B cell (primary cell): ENCODE measurements at regions not wholly inside any gene's neighbourhood (a gene's known extent, or its start where the extent isn't known, plus 50 kb on each side); places are given as distances from the start of the nearest gene placed in this dataset.

Experiments
- ATAC-seq: fragments of 200-7000 bp; cut with Tn5 transposase; one replicate; pipeline ENCODE4 v1.10.0; 2021; ENCODE audit warnings: low read depth, mild to moderate bottlenecking, moderate number of reproducible peaks, moderate library complexity
- CTCF ChIA-PET: fragments of 350-600 bp; sonication (Branson Sonifier 250); formaldehyde crosslinking; loops from one replicate; lab custom pipeline; 2021; ENCODE audit warnings: antibody characterized with exemption, inconsistent platforms; lab: Charles Lee
- POLR2A ChIA-PET: fragments of 350-600 bp; sonication (Branson Sonifier 250); formaldehyde crosslinking; loops from one replicate; lab custom pipeline; 2021; ENCODE audit warnings: antibody characterized with exemption; lab: Charles Lee
- DNase-seq: peaks from one replicate; pipeline ENCODE4 v3.0.0; 2013
- H2AFZ ChIP-seq: 2 replicates; pipeline ENCODE4 v1.6.1; 2012; ENCODE audit warnings: mild to moderate bottlenecking, low read depth, low read length; ENCODE audit not compliant: insufficient read depth, poor library complexity, severe bottlenecking
- H3K27ac ChIP-seq, 2 donors: 1 replicate in 1 of 2; 2 replicates in 1 of 2; pipeline ENCODE4 v1.5.1; 2012 to 2013; ENCODE audit warnings: low read length in 2 of 2, mild to moderate bottlenecking in 2 of 2, moderate library complexity in 1 of 2
- H3K27me3 ChIP-seq, 4 experiments: fragments of 200-600 bp in 1 of 4; sonication (generic) in 1 of 4; replicated peaks in 1 of 4; 1 replicate in 2 of 4; 2 replicates in 2 of 4; pipeline versions ENCODE4 v1.6.1 to v1.7.0; 2013 to 2016; ENCODE audit warnings: low read length in 3 of 4, mild to moderate bottlenecking in 2 of 4, mixed read lengths in 1 of 4, moderate library complexity in 1 of 4; ENCODE audit not compliant: insufficient read depth in 4 of 4, control insufficient read depth in 3 of 4; ENCODE audit errors: control extremely low read depth in 1 of 4
- H3K36me3 ChIP-seq, 2 experiments: replicated peaks in 1 of 2; 1 replicate in 1 of 2; 2 replicates in 1 of 2; pipeline versions ENCODE4 v1.6.1 to v1.7.1; 2013; ENCODE audit warnings: low read length in 1 of 2; ENCODE audit not compliant: insufficient read depth in 2 of 2, control insufficient read depth in 1 of 2; ENCODE audit errors: control extremely low read depth in 1 of 2, extremely low read depth in 1 of 2
- H3K4me1 ChIP-seq, 2 donors: fragments of 200-600 bp in 1 of 2; sonication (generic) in 1 of 2; 1 replicate in 1 of 2; 2 replicates in 1 of 2; pipeline versions ENCODE4 v1.5.1 to v1.6.1; 2013 to 2017; ENCODE audit warnings: low read length in 2 of 2; ENCODE audit not compliant: control insufficient read depth in 2 of 2, insufficient read depth in 2 of 2
- H3K4me2 ChIP-seq: replicated peaks from 2 replicates; pipeline ENCODE3; 2012; ENCODE audit warnings: mild to moderate bottlenecking, low read depth, low read length; ENCODE audit not compliant: poor library complexity, severe bottlenecking
- H3K4me3 ChIP-seq, 5 experiments: fragments of 200-600 bp in 1 of 5; sonication (generic) in 1 of 5; 1 replicate in 3 of 5; 2 replicates in 2 of 5; pipeline versions ENCODE4 v1.5.1 to v1.7.0; 2011 to 2016; ENCODE audit warnings: low read length in 4 of 5, mild to moderate bottlenecking in 4 of 5, low read depth in 2 of 5, control low read depth in 1 of 5, moderate library complexity in 1 of 5; ENCODE audit not compliant: insufficient read depth in 1 of 5; ENCODE audit errors: control extremely low read depth in 1 of 5, extremely low read depth in 1 of 5
- H3K79me2 ChIP-seq: fragments of 200-600 bp; sonication (generic); one replicate; pipeline ENCODE4 v1.6.0; 2016; ENCODE audit warnings: low read length; ENCODE audit not compliant: control insufficient read depth, insufficient read depth
- H3K9ac ChIP-seq: fragments of 200-600 bp; sonication (generic); 2 replicates; pipeline ENCODE4 v1.6.1; 2017; ENCODE audit warnings: mild to moderate bottlenecking, low read length, moderate library complexity
- H3K9me3 ChIP-seq, 3 donors: one replicate each; pipeline versions ENCODE4 v1.6.1 to v1.7.1; 2013; ENCODE audit warnings: low read length in 2 of 3; ENCODE audit not compliant: control insufficient read depth in 2 of 3, insufficient read depth in 1 of 3; ENCODE audit errors: control extremely low read depth in 1 of 3
- H4K20me1 ChIP-seq: 2 replicates; pipeline ENCODE4 v1.6.0; 2012; ENCODE audit warnings: mild to moderate bottlenecking, low read length; ENCODE audit not compliant: insufficient read depth, control insufficient read depth, poor library complexity, severe bottlenecking
- H3K27ac Mint-ChIP-seq: one replicate; pipeline ENCODE4 v1.8.0; 2021; ENCODE audit warnings: mixed read lengths
- H3K27me3 Mint-ChIP-seq: one replicate; pipeline ENCODE4 v1.8.0; 2021; ENCODE audit warnings: mixed read lengths
- H3K4me1 Mint-ChIP-seq: one replicate; pipeline ENCODE4 v1.8.0; 2021; ENCODE audit warnings: mixed read lengths
- H3K4me3 Mint-ChIP-seq: one replicate; pipeline ENCODE4 v1.8.0; 2021; ENCODE audit warnings: mixed read lengths
- H3K9me3 Mint-ChIP-seq: one replicate; pipeline ENCODE4 v1.8.0; 2022; ENCODE audit warnings: mixed read lengths; ENCODE audit not compliant: insufficient read depth
- EZH2 ChIP-seq: IDR thresholded peaks from 2 replicates; pipeline ENCODE4 v1.6.1; 2012; ENCODE audit warnings: borderline replicate concordance, low read depth, mild to moderate bottlenecking, moderate library complexity, low read length; ENCODE audit not compliant: insufficient read depth, poor library complexity, severe bottlenecking
- WGBS: methylation state at CpG from one replicate; pipeline ENCODE4 v1.1.5; 2013; ENCODE audit warnings: missing lambda C conversion rate; ENCODE audit not compliant: insufficient coverage; 5-methylcytosine and 5-hydroxymethylcytosine counted together
- intact Hi-C: fragments of 100-400 bp; cut with micrococcal nuclease; formaldehyde crosslinking; loops from one replicate; pipeline ENCODE4 v1.10.0; 2022
- TF ChIP-seq, protein P1 (sequence below): fragments of 200-600 bp; IDR thresholded peaks from one replicate; pipeline ENCODE4 v1.8.0; 2022; ENCODE audit warnings: antibody characterized with exemption, mild to moderate bottlenecking

DNA sequence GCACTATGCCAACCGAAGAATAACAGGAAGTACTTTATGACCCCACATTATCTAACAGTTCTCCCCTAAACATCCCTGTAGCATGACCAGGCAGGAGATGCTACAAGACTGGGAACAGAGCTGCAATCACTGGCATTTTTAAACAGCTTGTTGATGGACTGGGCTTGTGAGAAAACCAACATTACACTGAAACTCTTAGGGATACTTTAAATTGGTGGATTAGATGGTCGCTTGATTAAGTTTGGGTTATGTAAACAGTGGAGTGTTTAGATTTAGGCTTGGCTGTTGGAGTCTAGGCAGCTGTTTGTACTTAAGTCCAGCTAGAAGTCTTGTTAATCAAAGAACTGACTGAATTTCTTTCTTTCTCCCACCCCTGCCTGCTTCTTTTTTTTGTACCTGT is 234.1 kb upstream of the BMP2 start:
- CTCF ChIA-PET = no interaction called here
- DNase-seq (no peak), ATAC-seq (no peak)
- no peak overlapping the region for H3K4me3 ChIP-seq
- Mint-ChIP-seq H3K9me3 (no peaks in the 10 kb centered on the region), H3K27me3 (no peaks in the 10 kb centered on the region), H3K4me3 (no peak overlapping the region), H3K27ac (no peak overlapping the region), H3K4me1 (no peaks in the 10 kb centered on the region)
- TF ChIP-seq, protein P1, sequence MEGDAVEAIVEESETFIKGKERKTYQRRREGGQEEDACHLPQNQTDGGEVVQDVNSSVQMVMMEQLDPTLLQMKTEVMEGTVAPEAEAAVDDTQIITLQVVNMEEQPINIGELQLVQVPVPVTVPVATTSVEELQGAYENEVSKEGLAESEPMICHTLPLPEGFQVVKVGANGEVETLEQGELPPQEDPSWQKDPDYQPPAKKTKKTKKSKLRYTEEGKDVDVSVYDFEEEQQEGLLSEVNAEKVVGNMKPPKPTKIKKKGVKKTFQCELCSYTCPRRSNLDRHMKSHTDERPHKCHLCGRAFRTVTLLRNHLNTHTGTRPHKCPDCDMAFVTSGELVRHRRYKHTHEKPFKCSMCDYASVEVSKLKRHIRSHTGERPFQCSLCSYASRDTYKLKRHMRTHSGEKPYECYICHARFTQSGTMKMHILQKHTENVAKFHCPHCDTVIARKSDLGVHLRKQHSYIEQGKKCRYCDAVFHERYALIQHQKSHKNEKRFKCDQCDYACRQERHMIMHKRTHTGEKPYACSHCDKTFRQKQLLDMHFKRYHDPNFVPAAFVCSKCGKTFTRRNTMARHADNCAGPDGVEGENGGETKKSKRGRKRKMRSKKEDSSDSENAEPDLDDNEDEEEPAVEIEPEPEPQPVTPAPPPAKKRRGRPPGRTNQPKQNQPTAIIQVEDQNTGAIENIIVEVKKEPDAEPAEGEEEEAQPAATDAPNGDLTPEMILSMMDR = no peak
- TF ChIP-seq EZH2 = no peak
- H3K27ac ChIP-seq = no peak overlapping the region
- no peak overlapping the region for H3K4me2 ChIP-seq
- H3K9me3 ChIP-seq = no peaks in the 10 kb centered on the region
- intact Hi-C loops = no loop called here
- H3K9ac ChIP-seq = no peak overlapping the region
- H3K79me2 ChIP-seq = no peaks in the 10 kb centered on the region
- H3K36me3 ChIP-seq = no peaks in the 10 kb centered on the region
- no peaks in the 10 kb centered on the region for H3K4me1 ChIP-seq
- POLR2A ChIA-PET = no interaction called here
- WGBS = 30% methylated on average over 1 of the region's 2 CpGs
- no peak overlapping the region for H2AFZ ChIP-seq
- no peaks in the 10 kb centered on the region for H3K27me3 ChIP-seq
- H4K20me1 ChIP-seq = no peaks in the 10 kb centered on the region

GRCh38 chr20:6530779-6531315 is 236.6 kb upstream of the BMP2 start:
- WGBS = no CpG with 5 or more reads among the region's 3 CpGs
- peaks cover 0 to 2% (median 0%) of the 10 kb centered on the region in 3 donors for H3K9me3 ChIP-seq
- intact Hi-C loops = no loop called here
- Mint-ChIP-seq H3K4me1 (no peaks in the 10 kb centered on the region), H3K4me3 (no peak overlapping the region), H3K27ac (no peak overlapping the region), H3K27me3 (no peaks in the 10 kb centered on the region), H3K9me3 (no peaks in the 10 kb centered on the region)
- no peaks in the 10 kb centered on the region for H3K4me1 ChIP-seq
- POLR2A ChIA-PET = no interaction called here
- no peaks in the 10 kb centered on the region for H3K27me3 ChIP-seq
- ATAC-seq (no peak), DNase-seq (no peak)
- no peak overlapping the region for H3K4me3 ChIP-seq
- H3K4me2 ChIP-seq = no peak overlapping the region
- H3K9ac ChIP-seq = no peak overlapping the region
- H2AFZ ChIP-seq = no peak overlapping the region
- no peaks in the 10 kb centered on the region for H4K20me1 ChIP-seq
- TF ChIP-seq EZH2 = no peak
- TF ChIP-seq, protein P1 = no peak
- H3K79me2 ChIP-seq = no peaks in the 10 kb centered on the region
- CTCF ChIA-PET = no interaction called here
- H3K27ac ChIP-seq = no peak overlapping the region
- no peaks in the 10 kb centered on the region for H3K36me3 ChIP-seq
